ENCODE measurements at regions not wholly inside any gene's neighbourhood (a gene's known extent, or its start where the extent isn't known, plus 50 kb on each side); places are given as distances from the start of the nearest gene placed in this dataset.

DNA sequence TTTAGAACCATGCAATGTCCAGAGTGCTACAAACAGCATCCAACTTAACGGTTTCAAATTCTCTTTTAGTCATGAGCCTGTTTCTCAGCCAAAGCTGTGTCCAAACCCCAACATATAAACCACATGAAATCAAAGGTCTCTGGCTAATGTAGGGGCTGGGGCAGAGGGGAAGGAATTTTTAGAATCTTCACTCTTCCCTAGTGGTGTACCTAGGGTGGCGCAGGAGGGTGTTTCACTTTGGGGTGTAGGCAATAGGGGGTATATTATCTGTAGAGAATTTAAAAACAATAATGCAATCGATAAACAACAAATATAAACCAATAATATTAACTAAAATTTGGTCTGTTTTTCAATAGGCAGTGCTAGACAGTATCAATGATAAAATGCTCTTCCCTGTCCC is 132.1 kb upstream of the BRINP1 start:
- TF ChIP-seq POLR2A (IDR thresholded peaks at IDR 0.05) = no peak
- TF ChIP-seq, protein P1, sequence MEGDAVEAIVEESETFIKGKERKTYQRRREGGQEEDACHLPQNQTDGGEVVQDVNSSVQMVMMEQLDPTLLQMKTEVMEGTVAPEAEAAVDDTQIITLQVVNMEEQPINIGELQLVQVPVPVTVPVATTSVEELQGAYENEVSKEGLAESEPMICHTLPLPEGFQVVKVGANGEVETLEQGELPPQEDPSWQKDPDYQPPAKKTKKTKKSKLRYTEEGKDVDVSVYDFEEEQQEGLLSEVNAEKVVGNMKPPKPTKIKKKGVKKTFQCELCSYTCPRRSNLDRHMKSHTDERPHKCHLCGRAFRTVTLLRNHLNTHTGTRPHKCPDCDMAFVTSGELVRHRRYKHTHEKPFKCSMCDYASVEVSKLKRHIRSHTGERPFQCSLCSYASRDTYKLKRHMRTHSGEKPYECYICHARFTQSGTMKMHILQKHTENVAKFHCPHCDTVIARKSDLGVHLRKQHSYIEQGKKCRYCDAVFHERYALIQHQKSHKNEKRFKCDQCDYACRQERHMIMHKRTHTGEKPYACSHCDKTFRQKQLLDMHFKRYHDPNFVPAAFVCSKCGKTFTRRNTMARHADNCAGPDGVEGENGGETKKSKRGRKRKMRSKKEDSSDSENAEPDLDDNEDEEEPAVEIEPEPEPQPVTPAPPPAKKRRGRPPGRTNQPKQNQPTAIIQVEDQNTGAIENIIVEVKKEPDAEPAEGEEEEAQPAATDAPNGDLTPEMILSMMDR (IDR thresholded peaks at IDR 0.05) = no peak
